H4 (cell line): ENCODE measurements at regions not wholly inside any gene's neighbourhood (a gene's known extent, or its start where the extent isn't known, plus 50 kb on each side); places are given as distances from the start of the nearest gene placed in this dataset.

Experiments
- DNase-seq: peaks from one replicate; pipeline ENCODE4 v3.0.0-alpha.2; 2015; ENCODE audit warnings: low spot score

- no peak for DNase-seq
These were observed 92.5 kb upstream of the INHBA start for GRCh38 chr7:41795276-41795833.

GRCh38 chr7:41793556-41793955, 90.7 kb upstream of the INHBA start:
- no peak for DNase-seq

- DNase-seq = no peak
These were observed 89.2 kb upstream of the INHBA start for GRCh38 chr7:41792120-41792519.

GRCh38 chr7:41788556-41788955, 85.7 kb upstream of the INHBA start:
- no peak for DNase-seq

GRCh38 chr7:41787651-41788350, 84.9 kb upstream of the INHBA start:
- no peak for DNase-seq

- DNase-seq = no peak
These were observed 84.1 kb upstream of the INHBA start for GRCh38 chr7:41786944-41787343.

GRCh38 chr7:41786404-41786803, 83.5 kb upstream of the INHBA start:
- no peak for DNase-seq

GRCh38 chr7:41785840-41786239, 83.0 kb upstream of the INHBA start:
- DNase-seq = no peak

GRCh38 chr7:41785265-41785664, 82.4 kb upstream of the INHBA start:
- DNase-seq = no peak

GRCh38 chr7:41779918-41780317, 77.0 kb upstream of the INHBA start:
- DNase-seq = no peak

- DNase-seq = no peak
These were observed 75.2 kb upstream of the INHBA start for GRCh38 chr7:41777894-41778596.

- DNase-seq = no peak
These were observed 72.1 kb upstream of the INHBA start for GRCh38 chr7:41774966-41775365.

GRCh38 chr7:41773756-41774155, 70.9 kb upstream of the INHBA start:
- DNase-seq = no peak

GRCh38 chr7:41771717-41772116, 68.8 kb upstream of the INHBA start:
- DNase-seq = no peak

GRCh38 chr7:41769162-41769561, 66.3 kb upstream of the INHBA start:
- no peak for DNase-seq

GRCh38 chr7:41763626-41764025, 60.7 kb upstream of the INHBA start:
- no peak for DNase-seq

GRCh38 chr7:41762641-41763040, 59.8 kb upstream of the INHBA start:
- DNase-seq = no peak

- peak; percentile 33 for DNase-seq
These were observed 57.4 kb upstream of the INHBA start for GRCh38 chr7:41760293-41760692.

GRCh38 chr7:41758321-41758720, 55.4 kb upstream of the INHBA start:
- DNase-seq = no peak

GRCh38 chr7:41756650-41757182, 53.8 kb upstream of the INHBA start:
- no peak for DNase-seq

- DNase-seq = no peak
These were observed 52.2 kb upstream of the INHBA start for GRCh38 chr7:41755096-41755495.

- no peak for DNase-seq
These were observed 51.2 kb upstream of the INHBA start for GRCh38 chr7:41754046-41754445.
